ENCODE measurements at regions not wholly inside any gene's neighbourhood (a gene's known extent, or its start where the extent isn't known, plus 50 kb on each side); places are given as distances from the start of the nearest gene placed in this dataset.

GRCh38 chr10:6847561-6847960, 267.5 kb upstream of the PRKCQ start:
- intact Hi-C loops (cut with DNase I; ENCODE audit: low total_unique reads), result no loop called here
- Histone ChIP-seq H3K36me3 (no peaks in the 10 kb centered on the region), H3K4me3 (no peak overlapping the region), H3K27me3 (no peaks in the 10 kb centered on the region), H3K27ac (no peak overlapping the region), H3K4me1 (no peaks in the 10 kb centered on the region), H3K9me3 (no peaks in the 10 kb centered on the region)
- no peak for TF ChIP-seq CTCF (IDR thresholded peaks at IDR 0.05)
- no peak for TF ChIP-seq POLR2A (IDR thresholded peaks at IDR 0.05)
- no peak for DNase-seq

- intact Hi-C loops (cut with DNase I; ENCODE audit: low total_unique reads), result no loop called here
- no peaks in the 10 kb centered on the region for H3K4me1 ChIP-seq
- DNase-seq, result no peak
- no peaks in the 10 kb centered on the region for H3K27me3 ChIP-seq
- H3K27ac ChIP-seq, result no peak overlapping the region
- no peak overlapping the region for H3K4me3 ChIP-seq
- no peaks in the 10 kb centered on the region for H3K9me3 ChIP-seq
- TF ChIP-seq CTCF (IDR thresholded peaks at IDR 0.05), result no peak
- no peak for TF ChIP-seq POLR2A (IDR thresholded peaks at IDR 0.05)
- no peaks in the 10 kb centered on the region for H3K36me3 ChIP-seq
Observed at GRCh38 chr10:6843894-6844650, 264.0 kb upstream of the PRKCQ start.

- no peak for TF ChIP-seq POLR2A (IDR thresholded peaks at IDR 0.05)
- TF ChIP-seq CTCF (IDR thresholded peaks at IDR 0.05), result no peak
- intact Hi-C loops (cut with DNase I; ENCODE audit: low total_unique reads), result no loop called here
- H3K27me3 ChIP-seq, result no peaks in the 10 kb centered on the region
- no peak overlapping the region for H3K27ac ChIP-seq
- H3K36me3 ChIP-seq, result no peaks in the 10 kb centered on the region
- H3K4me3 ChIP-seq, result no peak overlapping the region
- DNase-seq, result no peak
- H3K9me3 ChIP-seq, result no peaks in the 10 kb centered on the region
- no peaks in the 10 kb centered on the region for H3K4me1 ChIP-seq
Observed at GRCh38 chr10:6843481-6843881, 263.4 kb upstream of the PRKCQ start.

- H3K27ac ChIP-seq, result no peak overlapping the region
- DNase-seq, result no peak
- TF ChIP-seq POLR2A (IDR thresholded peaks at IDR 0.05) (no peak), CTCF (IDR thresholded peaks at IDR 0.05) (no peak)
- H3K36me3 ChIP-seq, result no peaks in the 10 kb centered on the region
- no peaks in the 10 kb centered on the region for H3K9me3 ChIP-seq
- intact Hi-C loops (cut with DNase I; ENCODE audit: low total_unique reads), result no loop called here
- H3K27me3 ChIP-seq, result no peaks in the 10 kb centered on the region
- no peaks in the 10 kb centered on the region for H3K4me1 ChIP-seq
- H3K4me3 ChIP-seq, result no peak overlapping the region
Observed at GRCh38 chr10:6842722-6843121, 262.6 kb upstream of the PRKCQ start.

GRCh38 chr10:6841761-6842160, 261.7 kb upstream of the PRKCQ start:
- no peaks in the 10 kb centered on the region for H3K4me1 ChIP-seq
- H3K9me3 ChIP-seq, result no peaks in the 10 kb centered on the region
- no peaks in the 10 kb centered on the region for H3K27me3 ChIP-seq
- no peaks in the 10 kb centered on the region for H3K36me3 ChIP-seq
- no peak overlapping the region for H3K4me3 ChIP-seq
- intact Hi-C loops (cut with DNase I; ENCODE audit: low total_unique reads), result no loop called here
- no peak for TF ChIP-seq CTCF (IDR thresholded peaks at IDR 0.05)
- TF ChIP-seq POLR2A (IDR thresholded peaks at IDR 0.05), result no peak
- no peak overlapping the region for H3K27ac ChIP-seq
- no peak for DNase-seq
